HG03280 (cell line): ENCODE measurements at regions not wholly inside any gene's neighbourhood (a gene's known extent, or its start where the extent isn't known, plus 50 kb on each side); places are given as distances from the start of the nearest gene placed in this dataset.
"Not testable (repeated sequence)": the region's sequence is repeated elsewhere in the genome, so short reads cannot be mapped to it uniquely, and the experiment has no call there.

Source experiments
- ATAC-seq: cut with Tn5 transposase; IDR thresholded peaks from one replicate; pipeline ENCODE4 v1.9.1; 2021; ENCODE audit warnings: mild to moderate bottlenecking, moderate library complexity; ENCODE audit not compliant: unreplicated experiment

GRCh38 chr2:21757805-21758430, 634.1 kb downstream of the TDRD15 start:
- ATAC-seq = no peak

DNA sequence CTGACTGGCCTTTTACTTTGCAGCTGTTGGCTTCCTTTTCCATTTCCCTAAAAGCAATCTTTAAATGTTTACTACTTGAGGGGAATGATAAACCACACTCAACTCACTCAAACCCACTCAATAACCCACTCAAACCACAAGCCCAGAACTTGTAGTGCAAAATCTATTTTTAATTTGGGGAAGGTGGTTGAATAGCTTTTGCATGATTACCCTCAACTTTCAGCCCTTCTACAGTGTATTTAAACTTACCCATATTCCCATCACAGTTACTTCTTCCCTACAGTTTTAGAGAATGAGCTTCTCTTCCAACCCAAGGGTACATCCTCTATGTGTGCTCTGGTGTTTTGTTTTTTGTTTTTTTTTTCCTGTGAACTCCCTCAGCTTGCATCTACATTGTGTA, 636.1 kb downstream of the TDRD15 start:
- no peak for ATAC-seq

DNA sequence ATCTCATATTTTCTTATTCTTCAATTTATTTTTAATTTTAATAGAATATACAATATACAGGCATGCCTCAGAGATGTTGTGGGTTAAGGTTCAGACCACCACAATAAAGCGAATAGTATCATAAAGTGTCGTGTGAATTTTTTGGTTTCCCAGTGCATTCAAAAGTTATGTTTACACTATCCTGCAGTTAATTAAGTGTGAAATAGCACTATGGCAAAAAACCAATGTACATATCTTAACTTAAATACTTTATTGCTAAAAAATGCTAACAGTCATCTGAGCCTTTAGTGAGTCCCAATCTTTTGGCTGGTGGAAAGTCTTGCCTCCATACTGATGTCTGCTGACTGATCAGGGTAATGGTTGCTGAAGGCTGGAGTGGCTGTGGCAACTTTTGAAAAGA, 637.6 kb downstream of the TDRD15 start:
- no peak for ATAC-seq

- ATAC-seq = no peak
Measured at GRCh38 chr2:21763501-21763900, 639.7 kb downstream of the TDRD15 start.

GRCh38 chr2:21770787-21771186, 647.0 kb downstream of the TDRD15 start:
- ATAC-seq = no peak

DNA sequence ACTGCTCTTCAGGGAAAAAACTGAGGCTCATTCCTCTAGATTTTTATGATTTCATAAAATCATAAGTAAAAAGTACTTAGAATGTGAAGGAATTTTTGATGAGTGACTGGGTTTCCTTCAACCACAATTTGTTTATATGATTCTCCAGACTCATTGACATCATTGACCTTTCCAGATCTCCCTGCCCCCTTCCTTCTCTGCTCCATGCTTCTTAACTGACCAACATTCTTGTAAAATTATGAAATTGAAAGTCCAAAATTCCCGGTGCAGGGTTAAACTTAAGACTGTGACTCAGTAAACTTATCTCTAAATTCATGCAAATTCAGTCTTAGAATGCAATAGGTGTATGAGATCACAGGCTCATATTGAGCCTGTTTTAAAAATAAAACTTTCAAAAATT, 648.9 kb downstream of the TDRD15 start:
- no peak for ATAC-seq

DNA sequence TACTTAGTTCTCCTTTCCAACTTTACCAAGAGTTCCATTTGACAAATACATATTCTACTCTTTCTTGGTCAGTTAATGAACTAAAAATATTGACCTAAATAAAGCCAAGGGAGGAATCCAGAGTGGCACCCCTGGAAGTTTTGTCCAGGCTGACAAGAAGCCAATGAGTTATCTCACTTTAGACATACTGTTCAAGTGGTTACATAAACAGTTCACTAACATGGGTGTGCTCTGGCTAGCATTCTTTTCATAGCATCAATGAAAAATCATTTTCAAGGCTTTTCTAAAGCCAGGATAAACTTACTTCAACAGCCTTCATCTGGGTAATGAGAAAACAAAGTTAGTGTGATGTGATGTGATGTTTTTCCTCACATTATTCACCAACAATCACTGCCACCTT, 649.4 kb downstream of the TDRD15 start:
- ATAC-seq = no peak

GRCh38 chr2:21774691-21775368, 651.1 kb downstream of the TDRD15 start:
- no peak for ATAC-seq

DNA sequence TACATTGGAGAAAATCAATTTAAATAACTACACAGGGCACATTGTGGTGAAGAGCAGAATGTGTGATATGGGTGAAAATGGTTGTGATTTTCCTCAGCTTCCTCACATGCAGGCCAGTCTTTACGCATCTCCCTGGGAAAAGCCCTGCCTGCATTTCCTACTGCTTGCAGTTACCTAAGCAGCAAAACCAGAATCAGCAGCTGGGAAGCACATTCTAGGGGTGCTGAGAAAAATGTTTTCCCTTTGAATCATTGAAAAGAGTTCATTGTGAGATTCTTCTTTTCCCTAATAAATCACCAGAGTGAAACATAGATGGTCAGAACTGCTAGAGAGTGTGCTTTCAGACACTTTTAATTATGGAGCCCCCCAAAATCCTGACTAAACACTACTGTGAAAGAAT, 656.0 kb downstream of the TDRD15 start:
- no peak for ATAC-seq

DNA sequence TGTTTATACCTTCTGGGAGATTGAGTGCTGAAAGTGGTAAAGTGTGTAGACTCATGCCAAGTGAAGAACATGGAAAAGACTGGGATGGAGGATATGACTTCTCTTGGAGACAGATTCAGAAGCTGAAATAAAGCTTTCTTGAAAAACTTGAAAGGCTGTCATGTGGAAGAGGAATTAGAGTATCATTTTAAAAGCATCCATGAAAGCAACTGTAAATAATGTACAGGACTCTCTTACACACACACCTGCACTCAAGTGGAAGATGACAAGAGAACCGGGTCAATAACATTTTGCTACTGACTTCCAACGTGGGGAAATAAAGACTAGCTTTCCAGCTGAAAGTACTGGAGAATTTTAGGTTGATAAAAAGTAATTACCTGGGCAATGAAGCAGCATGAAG, 658.2 kb downstream of the TDRD15 start:
- no peak for ATAC-seq

GRCh38 chr2:21782866-21783265, 659.1 kb downstream of the TDRD15 start:
- no peak for ATAC-seq

DNA sequence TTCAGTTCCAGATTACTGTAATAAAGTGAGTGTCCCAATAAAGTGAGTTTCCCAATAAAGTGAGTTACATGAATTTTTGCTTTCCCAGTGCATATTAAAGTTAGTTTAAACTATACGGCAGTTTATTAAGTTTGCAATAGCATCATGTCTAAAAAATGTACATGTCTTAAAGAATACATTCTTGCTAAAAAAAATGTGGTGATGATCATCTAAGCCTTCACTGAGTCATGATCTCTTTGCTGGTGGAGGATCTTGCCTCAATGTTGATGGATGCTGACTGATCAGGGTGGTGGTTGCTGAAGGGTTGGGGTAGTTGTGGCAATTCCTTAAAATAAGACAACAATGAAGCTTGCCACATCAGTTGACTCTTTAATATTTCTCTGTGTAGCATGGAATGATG, 664.2 kb downstream of the TDRD15 start:
- ATAC-seq = no peak

- ATAC-seq = not testable (repeated sequence)
Measured at GRCh38 chr2:21790311-21790710, 666.5 kb downstream of the TDRD15 start.

DNA sequence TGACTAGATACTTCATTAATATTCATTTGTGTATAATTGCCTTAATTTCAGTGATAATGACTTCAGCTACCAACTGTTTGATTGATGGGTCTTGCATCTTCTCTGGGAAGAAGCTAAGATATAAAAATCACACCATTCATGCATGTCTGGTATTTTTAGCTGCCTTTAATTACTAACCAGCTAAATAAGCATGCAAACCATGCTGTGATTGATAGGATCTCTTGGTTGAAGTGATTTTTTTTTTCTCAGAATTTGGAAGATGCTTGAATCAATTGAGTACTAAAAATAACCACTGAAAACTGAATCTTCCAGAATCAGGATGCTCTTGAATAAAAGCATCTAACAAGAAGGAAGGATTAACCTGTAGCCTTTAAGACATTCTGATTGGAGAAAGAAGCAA, 668.8 kb downstream of the TDRD15 start:
- ATAC-seq = no peak

DNA sequence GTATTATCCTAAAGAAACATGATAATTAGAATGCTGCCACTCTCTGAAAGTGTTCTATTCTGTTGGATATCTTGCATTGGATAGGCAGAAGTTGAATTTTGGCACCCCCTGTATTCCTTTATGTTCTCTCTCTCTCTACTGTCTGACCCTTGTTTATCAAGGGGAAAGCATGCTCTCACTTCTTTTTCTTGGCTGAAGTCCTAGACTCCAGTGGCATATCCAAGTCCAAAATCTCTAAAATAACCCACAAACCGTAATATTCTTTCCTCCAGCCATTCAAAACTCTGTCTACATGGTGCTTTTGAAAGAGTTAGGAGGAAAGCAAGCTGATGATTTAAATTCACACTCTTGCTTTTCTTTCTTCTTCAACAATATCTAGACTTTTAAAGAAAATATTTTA, 669.7 kb downstream of the TDRD15 start:
- ATAC-seq = no peak

GRCh38 chr2:21794611-21795010, 670.8 kb downstream of the TDRD15 start:
- no peak for ATAC-seq

DNA sequence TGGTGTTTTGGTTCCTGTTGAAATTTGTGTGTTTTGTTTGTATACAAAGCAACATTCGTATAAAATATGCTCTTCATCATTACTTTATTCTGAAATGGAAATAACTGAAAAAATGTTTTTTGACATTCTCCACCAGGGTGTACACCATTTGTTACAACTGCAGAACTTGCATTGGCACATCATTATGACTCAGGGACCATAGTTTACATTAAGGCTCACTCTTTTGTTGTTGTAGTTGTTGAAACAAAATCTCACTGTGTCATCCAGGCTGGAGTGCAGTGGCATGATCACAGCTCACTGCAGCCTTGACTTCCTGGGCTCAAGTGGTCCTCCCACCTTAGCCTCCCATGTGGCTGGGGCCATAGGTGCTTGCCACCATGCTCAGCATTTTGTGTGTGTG, 676.6 kb downstream of the TDRD15 start:
- ATAC-seq = no peak

DNA sequence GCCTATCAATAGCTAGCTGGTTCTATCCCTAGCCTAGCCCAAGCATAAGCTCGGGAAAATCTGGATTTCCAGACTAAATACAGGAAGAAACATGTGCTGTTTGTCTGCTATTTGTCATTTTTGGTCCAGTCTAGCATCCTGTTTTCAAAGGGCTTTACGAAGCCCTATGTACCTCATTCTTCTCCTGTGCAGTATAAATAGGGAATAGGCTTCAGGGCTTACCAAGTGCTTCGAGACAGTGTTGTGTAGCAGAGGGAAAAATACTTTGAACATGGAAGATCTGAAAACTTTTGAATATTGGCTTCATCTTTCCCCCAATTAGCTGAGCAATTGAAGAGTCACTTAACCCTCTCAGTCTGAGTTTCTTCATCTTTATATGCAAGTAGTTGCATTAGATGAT, 679.8 kb downstream of the TDRD15 start:
- ATAC-seq = no peak

DNA sequence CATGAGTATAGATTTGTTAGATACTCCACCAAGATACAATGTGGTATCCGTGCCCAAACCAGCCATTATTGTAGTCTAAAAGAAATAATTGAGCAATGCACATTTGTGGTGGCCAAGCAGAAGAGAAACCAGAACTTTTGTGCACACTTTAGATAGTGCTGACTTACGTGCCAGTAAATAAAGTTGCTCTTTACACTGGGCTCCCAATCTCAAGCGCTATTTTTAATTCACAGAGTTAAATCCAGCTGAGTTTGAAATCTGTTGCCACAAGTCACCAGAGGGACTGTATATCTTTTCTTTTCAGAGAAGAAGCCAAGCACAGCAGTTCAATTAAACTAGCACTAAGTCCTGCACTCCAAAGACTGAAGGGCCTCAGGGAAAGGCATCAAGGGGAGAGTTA, 680.4 kb downstream of the TDRD15 start:
- no peak for ATAC-seq

- no peak for ATAC-seq
Measured at GRCh38 chr2:21811541-21811940, 687.8 kb downstream of the TDRD15 start.

- no peak for ATAC-seq
Measured at GRCh38 chr2:21812766-21813165, 689.0 kb downstream of the TDRD15 start.

DNA sequence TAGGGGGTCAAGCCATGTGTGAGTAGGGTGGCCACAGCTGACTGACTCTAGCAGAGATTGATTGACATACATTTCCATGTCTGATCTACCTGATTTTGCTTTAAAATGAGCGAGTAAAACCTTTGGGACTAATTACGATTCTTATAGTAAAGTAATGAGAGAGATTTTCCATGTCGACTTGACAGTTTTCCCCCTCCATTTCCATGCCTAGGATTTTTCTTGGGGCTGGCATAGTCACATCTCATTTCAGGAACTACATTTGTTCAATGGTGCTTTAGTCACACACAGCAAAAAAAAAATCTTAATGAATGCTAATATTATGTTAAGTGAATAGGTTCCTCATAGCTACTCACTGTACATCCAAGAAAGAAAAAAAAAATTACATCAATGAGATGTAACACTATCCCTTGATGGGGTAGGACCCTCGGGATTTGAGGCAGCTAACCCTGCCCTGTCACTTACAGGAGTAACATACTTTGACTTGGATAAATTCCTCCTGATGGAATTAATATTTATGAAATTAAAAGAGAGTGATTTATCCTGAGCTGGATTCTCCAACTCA, 690.9 kb downstream of the TDRD15 start:
- no peak for ATAC-seq
